AG09319 (cell line): ENCODE measurements at regions not wholly inside any gene's neighbourhood (a gene's known extent, or its start where the extent isn't known, plus 50 kb on each side); places are given as distances from the start of the nearest gene placed in this dataset.

Experiments used
- DNase-seq: peaks from one replicate; pipeline ENCODE4 v3.0.0-alpha.2; 2010; ENCODE audit warnings: low read depth; ENCODE audit errors: extremely low read depth
- CTCF ChIP-seq: IDR thresholded peaks from 2 replicates; pipeline ENCODE4 v1.5.1; 2011; ENCODE audit warnings: low read depth, mild to moderate bottlenecking, inconsistent platforms, low read length, moderate library complexity

GRCh38 chr1:53400761-53401674, 58.2 kb upstream of the DMRTB1 start:
- no peak for DNase-seq

GRCh38 chr1:53401813-53402745, 57.1 kb upstream of the DMRTB1 start:
- no peak for TF ChIP-seq CTCF
- no peak for DNase-seq

More at GRCh38 chr1:53400761-53401674, 58.2 kb upstream of the DMRTB1 start:
- TF ChIP-seq CTCF, result no peak

- no peak for TF ChIP-seq CTCF
- no peak for DNase-seq
These were observed 56.1 kb upstream of the DMRTB1 start for GRCh38 chr1:53402891-53403655.

- TF ChIP-seq CTCF, result no peak
- no peak for DNase-seq
These were observed 53.5 kb upstream of the DMRTB1 start for GRCh38 chr1:53405737-53406136.

GRCh38 chr1:53406551-53407235, 52.5 kb upstream of the DMRTB1 start:
- TF ChIP-seq CTCF, result no peak
- DNase-seq, result no peak

GRCh38 chr1:53408013-53408754, 51.0 kb upstream of the DMRTB1 start:
- no peak for TF ChIP-seq CTCF
- DNase-seq, result no peak
